GM12891 (cell line): ENCODE measurements at regions not wholly inside any gene's neighbourhood (a gene's known extent, or its start where the extent isn't known, plus 50 kb on each side); places are given as distances from the start of the nearest gene placed in this dataset.

ENCODE experiments used
- DNase-seq: peaks from one replicate; pipeline ENCODE4 v3.0.0; 2011; ENCODE audit warnings: low spot score; ENCODE audit not compliant: insufficient read length
- FAIRE-seq: peaks from 2 replicates; lab custom pipeline; 2011; peaks lifted over from hg19 to GRCh38; lab: Jason Lieb, UNC
- PAX5 ChIP-seq: IDR thresholded peaks from 2 replicates; pipeline ENCODE4 v1.6.1; 2011; ENCODE audit warnings: low read length, moderate library complexity, mild to moderate bottlenecking; ENCODE audit not compliant: insufficient read depth, severe bottlenecking
- POLR2A ChIP-seq: IDR thresholded peaks from 2 replicates; pipeline ENCODE4 v1.6.1; 2011; ENCODE audit warnings: low read depth, low read length, control low read depth
- POLR2AphosphoS5 ChIP-seq: IDR thresholded peaks from 2 replicates; pipeline ENCODE4 v1.6.1; 2011; ENCODE audit warnings: low read depth, low read length, control low read depth
- POU2F2 ChIP-seq: IDR thresholded peaks from 2 replicates; pipeline ENCODE4 v1.6.1; 2011; ENCODE audit warnings: low read depth, mild to moderate bottlenecking, control low read depth, low read length, moderate library complexity
- SPI1 ChIP-seq: IDR thresholded peaks from 2 replicates; pipeline ENCODE4 v1.6.1; 2011; ENCODE audit warnings: low read depth, low read length, control low read depth
- TAF1 ChIP-seq: IDR thresholded peaks from 2 replicates; pipeline ENCODE4 v1.6.1; 2011; ENCODE audit warnings: low read depth, low read length, control low read depth

DNA sequence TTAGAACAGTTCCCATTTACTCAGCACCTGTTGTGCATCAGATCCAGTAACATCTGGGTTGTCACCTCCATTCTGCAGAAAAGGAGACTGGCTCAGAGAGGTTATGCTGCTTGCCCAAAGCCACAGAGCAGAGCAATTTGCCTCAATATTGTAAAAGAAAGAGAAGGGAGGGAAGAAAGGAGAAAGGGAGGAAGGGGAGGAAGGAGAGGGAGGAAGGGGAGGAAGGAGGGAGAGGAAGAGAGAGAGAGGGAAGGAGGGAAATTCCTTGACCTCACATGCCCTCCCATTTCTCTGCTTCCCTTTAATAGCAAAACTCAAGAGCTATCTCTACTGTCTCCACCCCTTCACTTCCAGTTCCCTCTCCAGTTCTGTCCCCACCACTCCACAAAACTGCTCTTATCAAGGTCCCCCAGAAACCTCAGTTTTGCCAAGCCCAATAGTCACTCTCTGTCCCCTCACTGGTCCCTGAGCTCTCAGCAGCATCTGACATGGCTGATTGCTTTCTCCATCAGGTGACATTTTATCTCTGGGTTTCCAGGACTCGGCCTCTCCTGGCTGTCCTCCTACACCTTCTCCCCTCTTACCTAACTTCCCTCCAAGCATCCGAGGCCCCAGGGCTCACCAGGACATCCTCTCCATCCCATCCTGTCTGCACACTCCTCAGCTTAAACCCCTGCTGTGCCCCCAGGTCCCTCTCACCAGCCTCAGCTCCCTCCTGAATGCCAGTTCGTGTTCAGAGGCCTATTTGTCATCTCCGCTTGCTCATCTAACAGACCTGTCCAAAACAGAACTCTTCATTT is 104.7 kb upstream of the LINGO1 start:
- FAIRE-seq = no peak
- no peak for TF ChIP-seq TAF1
- TF ChIP-seq POLR2A = no peak
- no peak for TF ChIP-seq POU2F2
- no peak for TF ChIP-seq SPI1
- no peak for TF ChIP-seq POLR2AphosphoS5
- no peak for TF ChIP-seq PAX5
- no peak for DNase-seq

DNA sequence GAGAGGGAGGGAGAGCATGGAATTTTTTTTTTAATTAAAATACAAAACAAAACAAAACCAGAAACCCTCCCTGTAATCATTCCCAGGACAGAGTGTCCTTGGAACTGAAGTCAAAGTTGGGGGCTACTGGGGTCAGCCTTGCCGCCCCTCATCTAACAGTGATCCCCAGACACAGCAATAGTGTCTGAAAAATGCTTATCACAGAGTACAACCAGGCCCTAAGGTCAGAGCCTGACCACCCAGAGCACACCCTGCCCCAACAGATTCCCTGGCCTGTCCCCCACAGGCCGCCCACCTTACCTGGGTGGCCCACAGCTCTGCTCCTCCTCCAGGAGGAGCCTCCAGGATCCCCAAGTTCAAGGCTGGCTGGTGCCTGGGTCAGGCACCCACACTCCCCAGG is 101.6 kb upstream of the LINGO1 start:
- DNase-seq (no peak), FAIRE-seq (no peak)
- TF ChIP-seq PAX5 (no peak), TAF1 (no peak), POLR2A (no peak), POU2F2 (no peak), POLR2AphosphoS5 (no peak), SPI1 (no peak)

DNA sequence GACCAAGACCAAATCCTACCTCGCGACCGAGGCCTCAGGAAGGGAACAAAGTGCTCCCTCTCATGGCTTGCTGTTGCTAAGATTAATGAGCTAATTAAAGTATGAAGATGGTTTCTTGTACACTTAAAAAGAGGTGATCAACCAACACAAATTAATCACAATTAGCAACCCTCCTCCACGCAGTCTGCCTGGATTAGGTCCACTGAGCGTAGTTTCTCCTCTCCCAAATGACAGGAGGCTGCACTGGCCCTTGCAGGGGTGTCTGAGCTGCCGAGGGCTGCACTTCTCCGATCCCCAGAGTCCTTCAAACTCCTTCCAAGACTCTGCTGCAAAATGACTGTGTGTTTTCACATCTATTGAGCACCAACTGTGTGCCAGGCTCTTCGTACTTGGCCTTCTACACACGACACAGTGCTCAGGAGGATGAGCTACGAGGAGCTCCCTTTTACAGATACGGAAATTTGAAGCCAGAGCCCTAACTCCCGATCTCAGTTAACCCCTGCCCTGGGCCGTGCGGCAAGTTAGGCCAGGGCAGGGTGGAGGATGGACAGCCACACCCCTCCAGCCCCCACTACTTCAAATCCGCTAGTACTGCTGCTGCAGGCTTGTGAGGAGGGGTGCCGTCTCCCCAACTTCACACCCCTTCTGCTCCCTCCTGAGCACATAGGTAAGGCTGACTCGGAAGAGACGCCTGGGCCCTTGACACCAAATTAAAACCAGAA is 101.0 kb upstream of the LINGO1 start:
- TF ChIP-seq TAF1 (no peak), SPI1 (no peak)
- FAIRE-seq = no peak
- DNase-seq = no peak

DNA sequence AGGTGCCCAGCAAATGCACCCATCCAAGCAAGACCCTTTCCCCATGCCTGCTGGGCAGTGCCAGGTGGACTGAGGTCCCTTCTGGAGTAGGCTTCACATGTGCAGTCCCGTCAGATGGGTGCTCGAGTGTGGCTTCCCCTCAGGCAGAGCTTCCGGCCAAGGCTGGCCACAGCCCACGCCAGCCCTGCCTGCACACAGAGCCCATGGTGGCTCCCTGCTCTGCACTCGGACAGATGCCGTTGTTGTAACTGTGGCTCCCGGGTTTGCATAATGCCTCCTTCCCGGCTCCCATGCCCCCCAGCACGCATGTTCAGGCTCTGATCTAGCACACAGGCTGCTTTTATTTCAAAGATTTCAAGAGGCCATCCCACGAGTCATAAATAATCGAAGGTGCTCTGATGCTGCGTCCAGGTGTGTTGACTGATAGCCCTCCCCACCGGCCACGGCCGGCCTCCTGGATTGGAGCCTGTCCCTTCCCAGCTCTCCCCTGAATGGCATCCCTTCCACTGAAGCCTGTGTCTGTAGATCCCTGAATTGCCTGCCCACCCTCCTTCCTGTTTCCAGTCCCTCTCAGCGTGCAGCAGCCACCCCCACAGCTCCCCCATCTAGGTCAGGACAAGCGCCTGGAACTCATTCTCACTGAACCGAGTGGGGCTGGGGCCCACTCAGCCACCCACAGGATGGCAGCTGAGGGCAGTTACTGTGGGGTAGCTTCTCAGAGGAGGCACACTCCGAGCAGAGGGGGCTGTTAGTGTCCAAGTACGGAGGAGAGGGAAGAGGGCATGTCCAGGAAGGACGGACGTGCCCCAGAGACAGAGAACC is 100.0 kb upstream of the LINGO1 start:
- DNase-seq (no peak), FAIRE-seq (no peak)

DNA sequence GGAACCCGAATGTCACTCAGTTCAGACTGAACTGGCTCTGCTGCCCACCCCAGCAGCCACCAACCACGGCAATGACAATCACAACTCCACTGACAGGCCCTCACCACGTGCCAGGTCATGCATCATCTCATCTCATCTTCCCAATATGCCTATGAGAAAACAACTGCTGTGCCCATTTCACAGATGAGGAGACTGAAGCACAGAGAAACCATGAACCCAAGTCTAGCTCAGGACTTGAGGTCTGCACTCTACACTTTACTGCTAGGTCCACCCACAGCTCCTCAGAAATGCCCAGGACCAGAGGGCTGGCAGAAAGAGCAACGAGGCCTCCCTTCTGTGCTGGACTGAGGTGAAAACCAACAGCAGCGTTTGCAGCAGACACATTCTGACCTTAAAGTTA is 99.2 kb upstream of the LINGO1 start:
- no peak for FAIRE-seq

More for the DNA sequence above, 100.0 kb upstream of the LINGO1 start:
- TF ChIP-seq PAX5 (no peak), POLR2A (no peak), POLR2AphosphoS5 (no peak), POU2F2 (no peak), TAF1 (no peak), SPI1 (no peak)

DNA sequence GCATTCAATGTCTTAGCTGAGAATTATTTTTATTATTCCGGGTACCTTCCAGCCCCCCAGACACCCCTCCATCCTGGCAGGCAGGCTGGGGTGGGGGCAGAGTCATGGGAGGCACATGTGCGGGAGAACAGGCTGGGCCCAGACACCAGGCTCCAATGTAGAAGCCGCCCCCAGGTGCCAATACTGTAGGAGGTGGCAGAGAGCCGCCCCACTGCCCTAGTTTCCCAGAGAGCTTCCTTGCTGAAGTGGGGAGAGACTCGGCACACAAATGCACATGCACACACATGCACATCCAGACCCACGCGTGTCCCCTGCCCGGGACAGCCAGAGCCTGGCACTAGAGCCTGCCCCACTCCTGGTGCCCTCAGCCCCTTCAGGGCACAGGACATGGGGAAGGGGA is 98.4 kb upstream of the LINGO1 start:
- DNase-seq = no peak
- TF ChIP-seq POLR2AphosphoS5 (no peak), POU2F2 (no peak), TAF1 (no peak), PAX5 (no peak), SPI1 (no peak), POLR2A (no peak)
- FAIRE-seq = no peak

More for the DNA sequence above, 99.2 kb upstream of the LINGO1 start:
- DNase-seq = no peak
- TF ChIP-seq PAX5 = no peak
- no peak for TF ChIP-seq SPI1
- no peak for TF ChIP-seq POLR2A
- TF ChIP-seq POLR2AphosphoS5 = no peak
- no peak for TF ChIP-seq TAF1
- TF ChIP-seq POU2F2 = no peak

DNA sequence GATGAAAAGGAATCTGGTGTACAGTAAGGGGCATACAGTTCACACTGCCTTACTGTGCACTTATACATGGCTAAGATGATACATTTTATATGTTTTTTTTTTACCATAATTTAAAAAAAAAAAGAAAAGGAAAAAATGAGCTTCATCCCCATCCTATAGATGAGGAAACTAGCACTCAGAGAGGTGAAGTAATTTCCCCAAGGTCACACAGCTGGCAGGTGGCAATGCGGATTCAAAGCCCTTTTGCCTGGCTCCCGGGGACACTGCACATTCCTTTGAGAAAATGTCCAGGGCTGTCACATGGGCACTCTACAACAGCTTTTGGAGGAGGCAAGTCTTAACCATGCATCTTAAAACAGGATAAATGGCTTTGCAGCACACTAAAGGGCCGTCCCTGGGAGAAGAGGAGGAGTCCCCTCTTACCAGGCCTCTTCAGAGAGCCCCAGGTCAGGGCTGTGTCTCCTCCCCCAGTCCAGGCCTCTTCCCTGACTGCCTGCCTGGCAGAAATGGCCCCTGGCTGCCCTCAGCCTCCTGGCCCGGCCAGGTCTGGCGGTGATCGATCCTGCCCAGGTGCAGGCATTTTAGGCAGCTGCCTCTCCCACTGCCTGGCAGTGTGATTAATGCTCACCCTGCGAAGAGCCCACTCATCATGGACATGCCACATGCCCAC is 95.1 kb upstream of the LINGO1 start:
- TF ChIP-seq POLR2A (no peak), POLR2AphosphoS5 (no peak), POU2F2 (no peak), TAF1 (no peak), SPI1 (no peak), PAX5 (no peak)
- DNase-seq = no peak
- no peak for FAIRE-seq

DNA sequence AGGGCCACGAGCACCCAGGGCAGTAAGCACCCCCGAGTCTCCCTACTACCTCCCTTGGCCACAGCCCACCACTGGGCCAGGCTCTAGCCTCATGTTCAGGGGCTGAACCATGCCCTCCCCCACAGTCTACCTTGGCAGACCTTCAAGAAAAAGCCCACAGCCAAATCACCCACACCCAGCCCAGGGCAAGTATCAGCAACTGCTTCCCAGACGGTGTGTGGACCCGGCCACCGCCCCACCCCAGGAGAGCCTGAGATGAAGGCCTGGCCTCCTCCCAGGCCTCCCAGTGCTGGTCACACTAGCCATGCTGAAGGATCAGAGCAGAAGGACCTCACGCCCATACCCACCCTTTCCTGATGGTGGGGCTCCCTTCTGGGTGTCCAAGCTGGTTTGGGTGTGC is 92.0 kb upstream of the LINGO1 start:
- FAIRE-seq (no peak), DNase-seq (no peak)
- TF ChIP-seq TAF1 (no peak), POLR2AphosphoS5 (no peak), SPI1 (no peak), POLR2A (no peak), PAX5 (no peak), POU2F2 (no peak)
